Neutrophil (primary cell): ENCODE measurements at regions not wholly inside any gene's neighbourhood (a gene's known extent, or its start where the extent isn't known, plus 50 kb on each side); places are given as distances from the start of the nearest gene placed in this dataset.

Experiments
- H3K27ac ChIP-seq: fragments of 200-600 bp; sonication (generic); 2 replicates; pipeline ENCODE4 v1.5.1; 2016; ENCODE audit warnings: mild to moderate bottlenecking, moderate library complexity
- H3K27me3 ChIP-seq: fragments of 200-600 bp; sonication (generic); 2 replicates; pipeline ENCODE4 v1.6.0; 2016; ENCODE audit warnings: mild to moderate bottlenecking
- H3K36me3 ChIP-seq: fragments of 200-600 bp; sonication (generic); 2 replicates; pipeline ENCODE4 v1.5.1; 2017
- H3K4me1 ChIP-seq, 2 experiments: fragments of 200-600 bp in 1 of 2; sonication (generic) in 1 of 2; 1 replicate in 1 of 2; 2 replicates in 1 of 2; pipeline versions ENCODE4 v1.5.1 to v1.6.1; 2013 to 2016; ENCODE audit warnings: low read depth in 1 of 2, low read length in 1 of 2, mild to moderate bottlenecking in 1 of 2, moderate library complexity in 1 of 2; ENCODE audit not compliant: control insufficient read depth in 1 of 2, insufficient read depth in 1 of 2
- H3K4me3 ChIP-seq, 2 experiments: fragments of 200-600 bp in 1 of 2; sonication (generic) in 1 of 2; 1 replicate in 1 of 2; 2 replicates in 1 of 2; pipeline ENCODE4 v1.5.1; 2013 to 2016; ENCODE audit warnings: low read depth in 1 of 2, low read length in 1 of 2, mild to moderate bottlenecking in 1 of 2, moderate library complexity in 1 of 2
- H3K9me3 ChIP-seq: fragments of 200-600 bp; sonication (generic); 2 replicates; pipeline ENCODE4 v1.5.1; 2016
- TF ChIP-seq, protein P1 (sequence below): fragments of 200-600 bp; sonication (generic); IDR thresholded peaks from 2 replicates; pipeline ENCODE4 v1.5.1; 2016; ENCODE audit warnings: antibody characterized with exemption

DNA sequence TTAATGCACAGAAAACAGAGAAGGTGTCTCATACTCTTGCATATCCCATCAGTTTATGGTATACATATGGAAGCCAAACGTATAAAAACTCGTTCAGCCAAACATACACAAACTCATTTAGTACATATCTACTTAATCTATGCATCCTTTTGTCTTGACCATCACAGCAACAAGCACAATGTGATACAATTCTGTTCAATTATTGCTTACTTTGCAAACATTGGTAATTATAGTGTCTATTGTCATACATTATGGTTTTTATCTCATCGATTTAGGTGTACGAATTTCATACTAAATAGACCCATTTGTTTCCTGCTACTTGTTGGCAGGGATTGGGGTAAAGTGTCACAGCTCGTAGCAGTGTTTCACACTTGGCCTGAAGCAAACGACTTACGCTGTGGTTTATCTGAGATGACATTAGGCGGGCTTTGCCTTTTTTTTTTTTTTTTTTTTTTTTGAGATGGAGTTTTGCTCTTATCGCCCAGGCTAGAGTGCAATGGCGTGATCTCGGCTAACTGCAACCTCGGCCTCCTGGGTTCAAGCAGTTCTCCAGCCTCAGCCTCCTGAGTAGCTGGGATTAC, 425.9 kb upstream of the JARID2 start:
- H3K9me3 ChIP-seq, result no peaks in the 10 kb centered on the region
- no peaks in the 10 kb centered on the region for H3K36me3 ChIP-seq
- TF ChIP-seq, protein P1, sequence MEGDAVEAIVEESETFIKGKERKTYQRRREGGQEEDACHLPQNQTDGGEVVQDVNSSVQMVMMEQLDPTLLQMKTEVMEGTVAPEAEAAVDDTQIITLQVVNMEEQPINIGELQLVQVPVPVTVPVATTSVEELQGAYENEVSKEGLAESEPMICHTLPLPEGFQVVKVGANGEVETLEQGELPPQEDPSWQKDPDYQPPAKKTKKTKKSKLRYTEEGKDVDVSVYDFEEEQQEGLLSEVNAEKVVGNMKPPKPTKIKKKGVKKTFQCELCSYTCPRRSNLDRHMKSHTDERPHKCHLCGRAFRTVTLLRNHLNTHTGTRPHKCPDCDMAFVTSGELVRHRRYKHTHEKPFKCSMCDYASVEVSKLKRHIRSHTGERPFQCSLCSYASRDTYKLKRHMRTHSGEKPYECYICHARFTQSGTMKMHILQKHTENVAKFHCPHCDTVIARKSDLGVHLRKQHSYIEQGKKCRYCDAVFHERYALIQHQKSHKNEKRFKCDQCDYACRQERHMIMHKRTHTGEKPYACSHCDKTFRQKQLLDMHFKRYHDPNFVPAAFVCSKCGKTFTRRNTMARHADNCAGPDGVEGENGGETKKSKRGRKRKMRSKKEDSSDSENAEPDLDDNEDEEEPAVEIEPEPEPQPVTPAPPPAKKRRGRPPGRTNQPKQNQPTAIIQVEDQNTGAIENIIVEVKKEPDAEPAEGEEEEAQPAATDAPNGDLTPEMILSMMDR, result no peak
- H3K27me3 ChIP-seq, result no peaks in the 10 kb centered on the region
- H3K4me1 ChIP-seq, result peaks cover 8 to 13% of the 10 kb centered on the region in 2 experiments
- no peak overlapping the region for H3K4me3 ChIP-seq
- no peak overlapping the region for H3K27ac ChIP-seq

DNA sequence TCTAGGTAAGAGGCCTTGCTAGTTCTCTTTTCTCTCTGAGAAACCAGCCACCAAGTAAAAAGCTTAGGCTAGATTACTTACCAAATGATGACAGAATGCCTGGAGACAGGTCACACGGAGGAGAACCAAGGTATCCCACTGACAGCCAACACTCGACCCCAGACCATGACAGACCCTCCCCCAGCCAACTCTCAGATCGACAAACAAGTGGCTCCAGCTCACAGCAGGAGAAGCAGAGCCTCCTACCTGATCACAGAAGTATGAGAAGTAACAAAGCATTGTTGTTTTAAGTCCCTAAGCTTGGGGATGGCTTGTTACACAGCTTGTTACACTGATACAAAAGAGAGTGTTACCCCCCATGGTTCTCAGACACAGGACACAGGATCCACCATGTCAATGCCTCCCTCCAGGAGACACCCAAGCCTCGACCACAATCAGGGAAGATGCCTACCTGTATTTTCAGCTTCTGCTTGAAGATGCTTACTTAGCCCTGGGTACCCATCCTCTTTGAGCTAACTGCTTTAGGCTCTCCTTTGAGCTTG, 423.8 kb upstream of the JARID2 start:
- TF ChIP-seq, protein P1, result no peak
- Histone ChIP-seq H3K4me1 (peaks cover 20 to 23% of the 10 kb centered on the region in 2 experiments), H3K9me3 (no peaks in the 10 kb centered on the region), H3K4me3 (no peak overlapping the region), H3K27ac (no peak overlapping the region), H3K36me3 (no peaks in the 10 kb centered on the region), H3K27me3 (no peaks in the 10 kb centered on the region)

DNA sequence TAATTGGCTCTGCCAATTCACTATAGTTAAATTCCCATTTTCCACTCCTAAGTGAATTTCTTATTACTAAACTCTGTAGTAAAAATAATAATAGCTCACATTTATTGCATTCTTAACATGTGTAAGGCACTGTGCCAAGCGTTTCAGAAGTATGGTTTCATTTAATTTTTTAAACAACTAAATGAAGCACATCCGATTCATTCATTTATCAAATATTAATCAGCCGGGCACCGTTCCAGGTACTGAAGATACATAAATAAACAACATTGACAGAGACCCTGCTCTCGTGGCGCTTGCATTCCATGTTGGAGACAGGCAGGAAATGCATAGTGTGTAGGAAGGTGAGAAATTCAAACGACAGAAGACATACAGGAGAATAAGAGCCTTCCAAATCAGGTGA, 423.2 kb upstream of the JARID2 start:
- Histone ChIP-seq H3K4me1 (peaks cover 26% of the 10 kb centered on the region in 2 experiments), H3K36me3 (no peaks in the 10 kb centered on the region), H3K9me3 (no peaks in the 10 kb centered on the region), H3K27ac (no peak overlapping the region), H3K27me3 (no peaks in the 10 kb centered on the region), H3K4me3 (no peak overlapping the region)
- TF ChIP-seq, protein P1, result no peak

DNA sequence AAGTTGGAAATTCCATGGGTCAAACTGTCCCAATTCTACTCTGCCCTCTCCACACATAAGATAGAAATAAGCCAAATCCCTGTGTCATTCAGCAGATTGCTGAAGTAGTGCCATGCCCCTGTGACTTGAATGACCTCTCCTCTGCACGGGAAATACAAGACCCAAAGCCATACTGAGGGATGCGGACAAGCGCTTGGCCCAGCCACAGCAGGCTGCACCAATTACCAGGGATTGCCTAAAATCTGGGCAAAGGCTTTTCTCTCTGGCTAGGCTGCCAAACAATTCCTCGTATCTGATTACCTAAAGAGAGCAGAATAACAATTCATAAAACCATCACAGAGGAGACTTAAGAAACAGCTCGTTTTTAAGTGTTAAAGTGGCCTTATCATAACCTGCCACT, 421.8 kb upstream of the JARID2 start:
- no peaks in the 10 kb centered on the region for H3K9me3 ChIP-seq
- no peak overlapping the region for H3K27ac ChIP-seq
- H3K4me1 ChIP-seq, result peaks cover 29 to 32% of the 10 kb centered on the region in 2 experiments
- TF ChIP-seq, protein P1, result no peak
- H3K27me3 ChIP-seq, result no peaks in the 10 kb centered on the region
- no peaks in the 10 kb centered on the region for H3K36me3 ChIP-seq
- no peak overlapping the region for H3K4me3 ChIP-seq

DNA sequence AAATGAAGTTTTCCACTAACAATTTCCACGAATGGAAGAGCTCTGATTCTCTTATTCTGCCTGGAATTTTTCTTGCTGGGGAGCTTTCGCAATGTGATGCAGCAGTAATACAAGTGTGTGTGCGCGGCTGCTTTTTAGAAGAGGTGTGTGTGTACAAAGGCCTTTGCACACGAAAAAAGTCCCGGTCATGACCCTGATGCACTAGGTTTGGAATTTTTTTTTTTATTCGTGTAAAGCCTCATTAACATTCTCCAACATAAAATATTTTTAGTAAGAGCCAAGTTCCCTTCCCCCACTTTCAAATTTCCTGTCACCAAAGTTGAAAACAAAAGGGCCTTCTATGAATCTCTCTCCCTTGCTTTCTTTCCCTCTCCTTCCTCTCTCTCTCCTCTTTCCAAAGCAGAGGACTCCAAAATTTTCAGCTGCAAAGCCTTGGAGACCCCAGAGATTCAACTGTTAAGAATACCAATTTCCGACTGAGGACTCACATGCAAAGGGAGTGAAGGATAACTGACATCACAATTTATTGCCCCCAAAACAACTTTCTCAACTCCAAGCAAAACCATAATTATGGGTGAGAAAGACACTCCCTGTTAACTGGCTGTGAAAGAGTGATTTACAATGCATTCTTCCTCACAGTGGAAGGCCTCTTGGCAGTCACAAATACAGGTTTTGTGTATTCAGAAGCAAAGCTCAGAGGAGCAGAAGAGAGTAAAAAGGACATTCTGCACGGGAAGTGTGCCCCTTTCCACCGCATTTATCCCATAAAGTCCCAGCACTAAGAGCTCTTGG, 421.2 kb upstream of the JARID2 start:
- TF ChIP-seq, protein P1, result no peak
- Histone ChIP-seq H3K27ac (no peak overlapping the region), H3K4me3 (no peak overlapping the region), H3K4me1 (peaks cover 30 to 37% of the 10 kb centered on the region in 2 experiments), H3K36me3 (no peaks in the 10 kb centered on the region), H3K9me3 (no peaks in the 10 kb centered on the region), H3K27me3 (no peaks in the 10 kb centered on the region)
